HCT116 (cell line): ENCODE measurements at regions not wholly inside any gene's neighbourhood (a gene's known extent, or its start where the extent isn't known, plus 50 kb on each side); places are given as distances from the start of the nearest gene placed in this dataset.

Experiments used
- ATAC-seq: fragments of 200-7000 bp; cut with Tn5 transposase; 2 replicates; pipeline ENCODE4 v1.9.1; 2020; ENCODE audit warnings: mild to moderate bottlenecking, moderate library complexity
- BruUV-seq: library from RNA; stranded (reverse); fragments of 400-500 nt; replicated peaks from 2 replicates; lab custom pipeline; 2021; lab: Mats Ljungman, UMichigan
- CTCF ChIA-PET: fragments of 300-600 bp; sonication (Branson Sonifier 250); formaldehyde crosslinking; loops from one replicate; lab custom pipeline; 2021; ENCODE audit warnings: antibody characterized with exemption; lab: Charles Lee
- POLR2A ChIA-PET: fragments of 300-600, 350-600 bp; sonication (Branson Sonifier 250); formaldehyde crosslinking; loops from one replicate; lab custom pipeline; 2021; ENCODE audit warnings: antibody characterized with exemption; lab: Charles Lee
- RAD21 ChIA-PET, 2 experiments: fragments of 300-600 bp; sonication (Branson Sonifier 250); formaldehyde crosslinking; loops; one replicate each; lab custom pipeline; 2023; ENCODE audit warnings: low total read pairs in 2 of 2; ENCODE audit not compliant: uncharacterized antibody in 2 of 2, unreplicated experiment in 2 of 2, low non-redundant PET in 1 of 2; lab: Charles Lee
- DNase-seq: peaks from one replicate; pipeline ENCODE4 v3.0.0-alpha.2; 2010; ENCODE audit warnings: low read depth, low spot score
- H2AFZ ChIP-seq: fragments of 200-600 bp; shearing (Covaris generic), sonication (generic); 2 replicates; pipeline ENCODE4 v1.6.1; 2017; ENCODE audit warnings: low read depth, mixed run types, mixed read lengths, antibody characterized with exemption, low read length; ENCODE audit not compliant: poor library complexity, severe bottlenecking
- H3K27ac ChIP-seq: 2 replicates; pipeline ENCODE4 v1.5.1; 2012; ENCODE audit warnings: low read depth, low read length
- H3K27me3 ChIP-seq: fragments of 200-600 bp; sonication (generic); 2 replicates; pipeline ENCODE4 v1.6.1; 2016; ENCODE audit warnings: mixed run types, low read length, mixed read lengths; ENCODE audit not compliant: insufficient read depth
- H3K36me3 ChIP-seq, 2 experiments: fragments of 200-500 bp in 1 of 2; fragments of 200-600 bp in 1 of 2; sonication (Bioruptor generic) in 1 of 2; sonication (generic) in 1 of 2; 2 replicates each; pipeline versions ENCODE4 v1.5.1 to v1.6.1; 2014 to 2016; ENCODE audit warnings: low read length in 2 of 2, inconsistent platforms in 1 of 2, mixed read lengths in 1 of 2, mixed run types in 1 of 2; ENCODE audit not compliant: insufficient read depth in 2 of 2, control insufficient read depth in 1 of 2
- H3K4me1 ChIP-seq, 2 experiments: fragments of 200-600 bp in 1 of 2; sonication (generic) in 1 of 2; 2 replicates each; pipeline versions ENCODE4 v1.5.1 to v1.6.1; 2012 to 2017; ENCODE audit warnings: low read length in 2 of 2, inconsistent platforms in 1 of 2, mild to moderate bottlenecking in 1 of 2, mixed read lengths in 1 of 2, mixed run types in 1 of 2, moderate library complexity in 1 of 2; ENCODE audit not compliant: insufficient read depth in 2 of 2, control insufficient read depth in 1 of 2
- H3K4me2 ChIP-seq: fragments of 200-600 bp; sonication (generic); 2 replicates; pipeline ENCODE4 v1.6.1; 2017; ENCODE audit warnings: mixed run types, low read length, mixed read lengths
- H3K4me3 ChIP-seq, 2 experiments: fragments of 200-600 bp in 1 of 2; sonication (generic) in 1 of 2; replicated peaks in 1 of 2; 2 replicates each; pipeline ENCODE4 v1.5.1; 2011 to 2016; ENCODE audit warnings: low read length in 2 of 2, control low read depth in 1 of 2, low read depth in 1 of 2, mild to moderate bottlenecking in 1 of 2, mixed read lengths in 1 of 2, mixed run types in 1 of 2
- H3K79me2 ChIP-seq: fragments of 200-600 bp; sonication (generic); 2 replicates; pipeline ENCODE4 v1.6.1; 2017; ENCODE audit warnings: mild to moderate bottlenecking, mixed run types, low read length, moderate library complexity, mixed read lengths; ENCODE audit not compliant: insufficient read depth
- H3K9ac ChIP-seq: fragments of 200-600 bp; sonication (generic); 2 replicates; pipeline ENCODE4 v1.6.1; 2016; ENCODE audit warnings: low read length, mixed read lengths
- H3K9me2 ChIP-seq: fragments of 200-600 bp; sonication (generic), shearing (Covaris generic); 2 replicates; pipeline ENCODE4 v1.6.1; 2017; ENCODE audit warnings: mixed run types, mild to moderate bottlenecking, moderate library complexity; ENCODE audit not compliant: insufficient read depth
- H3K9me3 ChIP-seq, 2 experiments: fragments of 200-500 bp in 1 of 2; fragments of 200-600 bp in 1 of 2; sonication (Bioruptor generic) in 1 of 2; sonication (generic) in 1 of 2; 2 replicates each; pipeline ENCODE4 v1.6.1; 2014 to 2017; ENCODE audit warnings: low read length in 2 of 2, mixed read lengths in 2 of 2, inconsistent platforms in 1 of 2, low read depth in 1 of 2, mild to moderate bottlenecking in 1 of 2, mixed run types in 1 of 2, moderate library complexity in 1 of 2; ENCODE audit not compliant: control insufficient read depth in 1 of 2, insufficient read depth in 1 of 2
- H4K20me1 ChIP-seq: fragments of 200-600 bp; sonication (generic), shearing (Covaris generic); 2 replicates; pipeline ENCODE4 v1.6.1; 2017; ENCODE audit warnings: mixed run types, mild to moderate bottlenecking, moderate library complexity; ENCODE audit not compliant: insufficient read depth
- CEBPB ChIP-seq: IDR thresholded peaks from 2 replicates; pipeline ENCODE4 v1.6.1; 2012; ENCODE audit warnings: low read depth
- EGR1 ChIP-seq: IDR thresholded peaks from 2 replicates; pipeline ENCODE4 v1.6.1; 2012; ENCODE audit warnings: low read depth
- ELF1 ChIP-seq: IDR thresholded peaks from 2 replicates; pipeline ENCODE4 v1.6.1; 2012; ENCODE audit warnings: low read depth, borderline replicate concordance
- EZH2phosphoT487 ChIP-seq: fragments of 200-600 bp; IDR thresholded peaks from 2 replicates; pipeline ENCODE4 v1.6.1; 2018; ENCODE audit warnings: antibody characterized with exemption, borderline replicate concordance
- FOSL1 ChIP-seq: IDR thresholded peaks from 2 replicates; pipeline ENCODE4 v1.6.1; 2012; ENCODE audit warnings: low read depth
- JUND ChIP-seq: IDR thresholded peaks from 2 replicates; pipeline ENCODE4 v1.6.1; 2012
- POLR2AphosphoS5 ChIP-seq: IDR thresholded peaks from 2 replicates; pipeline ENCODE4 v1.6.1; 2011; ENCODE audit warnings: mild to moderate bottlenecking, low read depth, low read length, moderate library complexity
- RAD21 ChIP-seq: IDR thresholded peaks from 2 replicates; pipeline ENCODE4 v1.6.1; 2012; ENCODE audit warnings: low read depth, mild to moderate bottlenecking
- SIN3A ChIP-seq: IDR thresholded peaks from 2 replicates; pipeline ENCODE4 v1.6.1; 2012; ENCODE audit warnings: low read depth
- SP1 ChIP-seq: IDR thresholded peaks from 2 replicates; pipeline ENCODE4 v1.6.1; 2012; ENCODE audit warnings: low read depth
- SRF ChIP-seq: IDR thresholded peaks from 2 replicates; pipeline ENCODE4 v1.6.1; 2012; ENCODE audit warnings: low read depth
- TCF7L2 ChIP-seq: IDR thresholded peaks from 2 replicates; pipeline ENCODE4 v1.7.0; 2011; ENCODE audit warnings: borderline replicate concordance, inconsistent platforms; ENCODE audit not compliant: insufficient read depth, insufficient read length; ENCODE audit errors: extremely low read depth
- YY1 ChIP-seq: IDR thresholded peaks from 2 replicates; pipeline ENCODE4 v1.6.1; 2011; ENCODE audit warnings: low read length, low read depth, moderate library complexity, mild to moderate bottlenecking; ENCODE audit not compliant: insufficient replicate concordance; ENCODE audit errors: extremely low read depth
- ZFX ChIP-seq: fragments of 450-650 bp; IDR thresholded peaks from 2 replicates; pipeline ENCODE4 v1.6.1; 2017
- ZNF274 ChIP-seq: fragments of 200-500 bp; sonication (Bioruptor generic); IDR thresholded peaks from 2 replicates; pipeline ENCODE4 v1.6.1; 2014; ENCODE audit warnings: mild to moderate bottlenecking, low read depth, low read length, inconsistent platforms
- intact Hi-C: fragments of 100-400 bp; cut with micrococcal nuclease; formaldehyde crosslinking; loops from 2 replicates; pipeline ENCODE4 v1.10.0; 2022
- TF ChIP-seq, protein P1 (sequence below): IDR thresholded peaks from 2 replicates; pipeline ENCODE4 v1.6.1; 2012
- TF ChIP-seq, protein P2 (sequence below): IDR thresholded peaks from 2 replicates; pipeline ENCODE4 v1.6.1; 2011; ENCODE audit warnings: mild to moderate bottlenecking, low read length, moderate library complexity; ENCODE audit not compliant: insufficient replicate concordance; ENCODE audit errors: extremely low read depth
- TF ChIP-seq, protein P3 (sequence below): IDR thresholded peaks from 2 replicates; pipeline ENCODE4 v1.6.1; 2012; ENCODE audit warnings: low read depth

DNA sequence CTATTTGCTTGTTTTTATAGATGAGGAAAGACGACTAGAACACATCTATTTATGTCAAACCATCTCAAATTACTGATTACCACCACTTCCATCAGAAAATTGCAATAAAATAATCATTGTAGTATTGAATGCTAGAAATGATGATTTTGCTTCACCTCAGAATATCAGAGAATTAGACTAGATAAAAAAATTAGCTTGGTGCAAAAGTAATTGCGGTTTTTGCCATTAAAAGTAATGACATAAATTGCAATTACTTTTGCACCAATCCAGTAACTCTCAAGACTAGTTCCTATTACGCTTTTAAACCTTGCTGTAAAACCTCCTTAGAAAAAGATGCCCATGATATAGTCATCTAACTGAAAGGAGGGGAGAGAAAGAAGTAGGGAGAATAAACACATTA is 556.7 kb upstream of the GRIN3A start:
- CTCF ChIA-PET: no interaction called here
- intact Hi-C loops: no loop called here
- Histone ChIP-seq H2AFZ (no peak overlapping the region), H3K27me3 (no peaks in the 10 kb centered on the region), H3K36me3 (no peaks in the 10 kb centered on the region), H3K9me3 (peaks cover 0 to 5% of the 10 kb centered on the region in 2 experiments; a peak in 3 of 4 replicates), H3K79me2 (no peaks in the 10 kb centered on the region), H3K27ac (no peak overlapping the region), H4K20me1 (no peaks in the 10 kb centered on the region), H3K9me2 (no peaks in the 10 kb centered on the region), H3K4me3 (no peak overlapping the region), H3K4me2 (no peak overlapping the region), H3K4me1 (no peaks in the 10 kb centered on the region), H3K9ac (no peak overlapping the region)
- RAD21 ChIA-PET: no interaction called here
- POLR2A ChIA-PET: no interaction called here
- no TSS peak for BruUV-seq
- ATAC-seq (no peak), DNase-seq (no peak)
- TF ChIP-seq, protein P1, sequence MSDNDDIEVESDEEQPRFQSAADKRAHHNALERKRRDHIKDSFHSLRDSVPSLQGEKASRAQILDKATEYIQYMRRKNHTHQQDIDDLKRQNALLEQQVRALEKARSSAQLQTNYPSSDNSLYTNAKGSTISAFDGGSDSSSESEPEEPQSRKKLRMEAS: no peak
- TF ChIP-seq TCF7L2 (no peak), CEBPB (no peak), RAD21 (no peak)

DNA sequence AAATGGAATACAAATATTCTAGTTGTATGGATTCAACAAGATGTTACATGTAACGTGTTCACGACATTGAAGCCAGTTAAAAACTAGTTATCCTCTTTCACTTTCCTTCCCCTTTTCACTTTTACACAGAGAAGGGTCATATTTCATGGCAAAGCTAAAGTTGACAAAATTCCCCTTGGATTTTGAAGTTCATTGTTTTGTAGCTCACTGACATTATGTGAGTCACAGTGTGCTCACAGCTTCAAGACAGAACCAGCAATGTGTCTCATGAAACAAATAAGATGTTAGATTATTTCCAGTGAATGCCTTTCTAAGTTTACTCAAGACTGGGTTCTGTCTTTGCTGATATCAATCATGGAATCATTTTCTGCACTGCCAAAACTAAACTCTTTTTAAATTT is 535.5 kb upstream of the GRIN3A start:
- no peak overlapping the region for H3K4me3 ChIP-seq
- RAD21 ChIA-PET: no interaction called here
- no peak overlapping the region for H3K4me2 ChIP-seq
- TF ChIP-seq, protein P2, sequence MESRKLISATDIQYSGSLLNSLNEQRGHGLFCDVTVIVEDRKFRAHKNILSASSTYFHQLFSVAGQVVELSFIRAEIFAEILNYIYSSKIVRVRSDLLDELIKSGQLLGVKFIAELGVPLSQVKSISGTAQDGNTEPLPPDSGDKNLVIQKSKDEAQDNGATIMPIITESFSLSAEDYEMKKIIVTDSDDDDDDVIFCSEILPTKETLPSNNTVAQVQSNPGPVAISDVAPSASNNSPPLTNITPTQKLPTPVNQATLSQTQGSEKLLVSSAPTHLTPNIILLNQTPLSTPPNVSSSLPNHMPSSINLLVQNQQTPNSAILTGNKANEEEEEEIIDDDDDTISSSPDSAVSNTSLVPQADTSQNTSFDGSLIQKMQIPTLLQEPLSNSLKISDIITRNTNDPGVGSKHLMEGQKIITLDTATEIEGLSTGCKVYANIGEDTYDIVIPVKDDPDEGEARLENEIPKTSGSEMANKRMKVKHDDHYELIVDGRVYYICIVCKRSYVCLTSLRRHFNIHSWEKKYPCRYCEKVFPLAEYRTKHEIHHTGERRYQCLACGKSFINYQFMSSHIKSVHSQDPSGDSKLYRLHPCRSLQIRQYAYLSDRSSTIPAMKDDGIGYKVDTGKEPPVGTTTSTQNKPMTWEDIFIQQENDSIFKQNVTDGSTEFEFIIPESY: no peak
- no peak for TF ChIP-seq ZNF274
- no peak for TF ChIP-seq EZH2phosphoT487
- TF ChIP-seq SP1: no peak
- no peak for TF ChIP-seq SIN3A
- no peak for TF ChIP-seq YY1
- TF ChIP-seq ELF1: no peak
- no peak for TF ChIP-seq FOSL1
- TF ChIP-seq ZFX: no peak
- no peak for TF ChIP-seq RAD21
- TF ChIP-seq CEBPB: no peak
- TF ChIP-seq POLR2AphosphoS5: no peak
- TF ChIP-seq EGR1: no peak
- TF ChIP-seq, protein P3, sequence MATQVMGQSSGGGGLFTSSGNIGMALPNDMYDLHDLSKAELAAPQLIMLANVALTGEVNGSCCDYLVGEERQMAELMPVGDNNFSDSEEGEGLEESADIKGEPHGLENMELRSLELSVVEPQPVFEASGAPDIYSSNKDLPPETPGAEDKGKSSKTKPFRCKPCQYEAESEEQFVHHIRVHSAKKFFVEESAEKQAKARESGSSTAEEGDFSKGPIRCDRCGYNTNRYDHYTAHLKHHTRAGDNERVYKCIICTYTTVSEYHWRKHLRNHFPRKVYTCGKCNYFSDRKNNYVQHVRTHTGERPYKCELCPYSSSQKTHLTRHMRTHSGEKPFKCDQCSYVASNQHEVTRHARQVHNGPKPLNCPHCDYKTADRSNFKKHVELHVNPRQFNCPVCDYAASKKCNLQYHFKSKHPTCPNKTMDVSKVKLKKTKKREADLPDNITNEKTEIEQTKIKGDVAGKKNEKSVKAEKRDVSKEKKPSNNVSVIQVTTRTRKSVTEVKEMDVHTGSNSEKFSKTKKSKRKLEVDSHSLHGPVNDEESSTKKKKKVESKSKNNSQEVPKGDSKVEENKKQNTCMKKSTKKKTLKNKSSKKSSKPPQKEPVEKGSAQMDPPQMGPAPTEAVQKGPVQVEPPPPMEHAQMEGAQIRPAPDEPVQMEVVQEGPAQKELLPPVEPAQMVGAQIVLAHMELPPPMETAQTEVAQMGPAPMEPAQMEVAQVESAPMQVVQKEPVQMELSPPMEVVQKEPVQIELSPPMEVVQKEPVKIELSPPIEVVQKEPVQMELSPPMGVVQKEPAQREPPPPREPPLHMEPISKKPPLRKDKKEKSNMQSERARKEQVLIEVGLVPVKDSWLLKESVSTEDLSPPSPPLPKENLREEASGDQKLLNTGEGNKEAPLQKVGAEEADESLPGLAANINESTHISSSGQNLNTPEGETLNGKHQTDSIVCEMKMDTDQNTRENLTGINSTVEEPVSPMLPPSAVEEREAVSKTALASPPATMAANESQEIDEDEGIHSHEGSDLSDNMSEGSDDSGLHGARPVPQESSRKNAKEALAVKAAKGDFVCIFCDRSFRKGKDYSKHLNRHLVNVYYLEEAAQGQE: no peak
- TF ChIP-seq JUND: no peak
- no peak for TF ChIP-seq SRF

More for the DNA sequence above, 535.5 kb upstream of the GRIN3A start:
- H3K9ac ChIP-seq: no peak overlapping the region
- no peaks in the 10 kb centered on the region for H3K9me2 ChIP-seq
- H2AFZ ChIP-seq: no peak overlapping the region
- no peaks in the 10 kb centered on the region for H3K36me3 ChIP-seq
- no peak for ATAC-seq
- ChIA-PET CTCF (no interaction called here), POLR2A (no interaction called here)
- no peak for DNase-seq
- BruUV-seq: no TSS peak
- peaks cover 0 to 8% of the 10 kb centered on the region in 2 experiments; a peak in 1 of 4 replicates for H3K9me3 ChIP-seq
- intact Hi-C loops: no loop called here
- no peak overlapping the region for H3K27ac ChIP-seq
- H3K27me3 ChIP-seq: no peaks in the 10 kb centered on the region
- H3K4me1 ChIP-seq: no peaks in the 10 kb centered on the region
- H3K79me2 ChIP-seq: no peaks in the 10 kb centered on the region
- no peaks in the 10 kb centered on the region for H4K20me1 ChIP-seq
